DMS53 treated with DMSO at 0.1 percent for 48 hours (cell line): ENCODE measurements at regions not wholly inside any gene's neighbourhood (a gene's known extent, or its start where the extent isn't known, plus 50 kb on each side); places are given as distances from the start of the nearest gene placed in this dataset.

Experiments
- DNase-seq: peaks from one replicate; lab custom pipeline; 2025; ENCODE audit not compliant: unreplicated experiment; lab: John Stamatoyannopoulos, UW

GRCh38 chr10:62453274-62453673 is 79.1 kb downstream of the ZNF365 start:
- DNase-seq: no peak

- no peak for DNase-seq
These were observed 80.7 kb downstream of the ZNF365 start for GRCh38 chr10:62454687-62455397.

- DNase-seq: no peak
These were observed 82.5 kb downstream of the ZNF365 start for GRCh38 chr10:62456611-62457101.

- no peak for DNase-seq
These were observed 83.0 kb downstream of the ZNF365 start for GRCh38 chr10:62457196-62457595.

- DNase-seq: no peak
These were observed 83.4 kb downstream of the ZNF365 start for GRCh38 chr10:62457598-62457997.

GRCh38 chr10:62459072-62459471 is 84.9 kb downstream of the ZNF365 start:
- no peak for DNase-seq

GRCh38 chr10:62459500-62459899 is 85.3 kb downstream of the ZNF365 start:
- no peak for DNase-seq

GRCh38 chr10:62460393-62460792 is 86.2 kb downstream of the ZNF365 start:
- DNase-seq: no peak

GRCh38 chr10:62461120-62461519 is 87.0 kb downstream of the ZNF365 start:
- no peak for DNase-seq

- no peak for DNase-seq
These were observed 88.3 kb downstream of the ZNF365 start for GRCh38 chr10:62462461-62462860.

- DNase-seq: no peak
These were observed 89.2 kb downstream of the ZNF365 start for GRCh38 chr10:62463364-62463763.

- DNase-seq: no peak
These were observed 90.1 kb downstream of the ZNF365 start for GRCh38 chr10:62464308-62464707.

GRCh38 chr10:62466590-62466989 is 92.4 kb downstream of the ZNF365 start:
- DNase-seq: no peak

- DNase-seq: no peak
These were observed 93.4 kb downstream of the ZNF365 start for GRCh38 chr10:62467527-62467926.

- DNase-seq: no peak
These were observed 97.5 kb downstream of the ZNF365 start for GRCh38 chr10:62471711-62472110.

- no peak for DNase-seq
These were observed 99.1 kb downstream of the ZNF365 start for GRCh38 chr10:62473241-62473640.

- no peak for DNase-seq
These were observed 101.4 kb downstream of the ZNF365 start for GRCh38 chr10:62475551-62475950.

- DNase-seq: no peak
These were observed 105.4 kb downstream of the ZNF365 start for GRCh38 chr10:62479523-62479922.

- no peak for DNase-seq
These were observed 106.0 kb downstream of the ZNF365 start for GRCh38 chr10:62480196-62480595.

GRCh38 chr10:62482581-62482980 is 108.4 kb downstream of the ZNF365 start:
- no peak for DNase-seq

GRCh38 chr10:62491597-62491996 is 117.4 kb downstream of the ZNF365 start:
- no peak for DNase-seq

GRCh38 chr10:62492012-62492869 is 118.1 kb downstream of the ZNF365 start:
- DNase-seq: peak; percentile 63
